ENCODE measurements at regions not wholly inside any gene's neighbourhood (a gene's known extent, or its start where the extent isn't known, plus 50 kb on each side); places are given as distances from the start of the nearest gene placed in this dataset.
A peak's percentile ranks its signal among the peaks of the same experiment; 100 is the strongest.
"Not testable (repeated sequence)": the region's sequence is repeated elsewhere in the genome, so short reads cannot be mapped to it uniquely, and the experiment has no call there.

DNA sequence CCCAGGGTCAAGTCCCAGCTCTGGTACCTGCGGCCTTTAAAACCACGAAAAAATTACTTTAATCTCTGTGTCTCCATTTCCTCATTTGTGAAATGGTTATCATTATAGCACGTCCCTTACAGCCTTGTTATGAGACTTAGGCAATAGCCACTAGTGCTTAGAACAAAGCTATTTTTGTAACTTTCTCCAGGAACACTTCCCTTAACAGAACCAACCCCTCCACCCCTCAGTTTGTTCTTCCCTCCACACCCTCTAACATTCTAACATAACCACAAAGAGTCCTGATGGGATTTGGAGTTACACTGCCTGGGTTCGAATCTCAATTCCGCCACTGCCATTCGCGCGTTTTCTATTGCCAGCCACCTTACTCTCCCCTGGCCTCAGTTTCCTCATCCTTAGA, 2777.4 kb upstream of the TPTE start:
- ATAC-seq; H3K27ac Mint-ChIP-seq; DNase-seq; H3K9me3 ChIP-seq (ENCODE audit: control insufficient read depth, low read length, poor library complexity, severe bottlenecking); H3K36me3 Mint-ChIP-seq (ENCODE audit: low read depth); H3K27me3 Mint-ChIP-seq; H3K4me3 Mint-ChIP-seq; H3K4me1 Mint-ChIP-seq: not testable (repeated sequence)

DNA sequence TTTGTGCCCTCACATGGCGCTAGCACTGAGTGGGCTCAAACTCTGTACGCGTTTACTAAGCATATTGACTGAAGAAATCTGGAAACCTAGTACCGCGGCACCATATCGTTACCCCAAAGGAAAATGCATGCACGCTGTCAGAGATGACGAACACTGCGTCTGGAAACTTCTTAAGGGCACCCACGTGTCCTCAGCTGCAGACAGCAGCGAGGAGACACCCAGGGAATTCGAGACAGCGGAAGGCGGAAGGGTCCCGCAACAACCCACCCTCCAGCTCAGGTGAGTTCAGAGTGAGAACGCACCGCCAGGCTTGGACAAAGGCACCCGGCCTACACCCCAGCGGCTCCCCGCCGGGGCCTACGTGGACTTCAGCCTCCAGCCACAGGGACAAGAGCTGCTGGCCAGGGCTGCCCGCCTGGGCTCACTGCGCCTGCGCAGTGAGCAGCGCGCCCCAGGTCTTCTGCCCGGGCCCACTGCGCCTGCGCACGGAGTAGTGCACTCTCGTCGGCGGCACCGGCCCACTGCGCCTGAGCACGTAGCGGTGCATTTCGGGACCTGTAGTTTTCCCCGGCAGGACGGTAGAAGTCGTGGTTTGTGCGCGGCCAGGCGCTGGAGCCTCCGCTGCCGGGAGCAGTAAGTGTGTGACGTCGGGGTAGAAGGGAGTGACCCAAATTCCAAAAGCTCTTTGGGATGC, 2776.8 kb upstream of the TPTE start:
- not testable (repeated sequence) for H3K4me1 Mint-ChIP-seq; H3K27ac Mint-ChIP-seq; H3K27me3 Mint-ChIP-seq; H3K9me3 ChIP-seq (ENCODE audit: control insufficient read depth, low read length, poor library complexity, severe bottlenecking); H3K36me3 Mint-ChIP-seq (ENCODE audit: low read depth); DNase-seq; H3K4me3 Mint-ChIP-seq
- peak; percentile 98 for ATAC-seq

GRCh38 chr21:7745100-7745450, 2776.3 kb upstream of the TPTE start:
- H3K36me3 Mint-ChIP-seq (ENCODE audit: low read depth); H3K9me3 ChIP-seq (ENCODE audit: control insufficient read depth, low read length, poor library complexity, severe bottlenecking); DNase-seq; H3K4me1 Mint-ChIP-seq; H3K27ac Mint-ChIP-seq; H3K27me3 Mint-ChIP-seq; H3K4me3 Mint-ChIP-seq: not testable (repeated sequence)
- peak; percentile 78 for ATAC-seq

DNA sequence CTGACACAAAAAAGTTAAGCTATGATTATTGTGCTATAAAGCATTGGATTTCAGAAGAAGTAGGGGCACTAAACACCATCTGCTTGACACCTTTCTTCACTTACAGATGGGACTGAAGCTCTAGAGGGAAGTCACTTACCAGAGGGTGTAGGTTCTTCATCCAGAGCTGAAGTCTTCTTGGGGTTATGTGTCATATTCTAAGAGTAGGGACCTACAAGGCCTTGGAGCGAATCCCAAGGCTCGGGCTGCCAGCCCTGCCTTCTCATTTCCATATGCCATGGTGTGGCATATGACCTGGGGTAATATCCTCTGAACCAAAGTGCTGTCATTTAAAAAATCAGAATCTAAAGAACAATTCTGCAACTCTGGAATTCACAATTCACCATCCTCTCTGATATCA, 2773.4 kb upstream of the TPTE start:
- H3K9me3 ChIP-seq (ENCODE audit: control insufficient read depth, low read length, poor library complexity, severe bottlenecking); H3K27me3 Mint-ChIP-seq; H3K4me3 Mint-ChIP-seq; H3K27ac Mint-ChIP-seq; H3K4me1 Mint-ChIP-seq; DNase-seq; H3K36me3 Mint-ChIP-seq (ENCODE audit: low read depth); ATAC-seq: not testable (repeated sequence)

GRCh38 chr21:7752611-7753010, 2768.8 kb upstream of the TPTE start:
- H3K36me3 Mint-ChIP-seq (ENCODE audit: low read depth); H3K4me1 Mint-ChIP-seq; H3K27ac Mint-ChIP-seq; DNase-seq; ATAC-seq; H3K4me3 Mint-ChIP-seq; H3K27me3 Mint-ChIP-seq; H3K9me3 ChIP-seq (ENCODE audit: control insufficient read depth, low read length, poor library complexity, severe bottlenecking): not testable (repeated sequence)

GRCh38 chr21:7753380-7753877, 2768.0 kb upstream of the TPTE start:
- H3K4me3 Mint-ChIP-seq; H3K27ac Mint-ChIP-seq; H3K4me1 Mint-ChIP-seq; H3K9me3 ChIP-seq (ENCODE audit: control insufficient read depth, low read length, poor library complexity, severe bottlenecking); H3K36me3 Mint-ChIP-seq (ENCODE audit: low read depth); H3K27me3 Mint-ChIP-seq; DNase-seq: not testable (repeated sequence)
- peak; percentile 57 for ATAC-seq

DNA sequence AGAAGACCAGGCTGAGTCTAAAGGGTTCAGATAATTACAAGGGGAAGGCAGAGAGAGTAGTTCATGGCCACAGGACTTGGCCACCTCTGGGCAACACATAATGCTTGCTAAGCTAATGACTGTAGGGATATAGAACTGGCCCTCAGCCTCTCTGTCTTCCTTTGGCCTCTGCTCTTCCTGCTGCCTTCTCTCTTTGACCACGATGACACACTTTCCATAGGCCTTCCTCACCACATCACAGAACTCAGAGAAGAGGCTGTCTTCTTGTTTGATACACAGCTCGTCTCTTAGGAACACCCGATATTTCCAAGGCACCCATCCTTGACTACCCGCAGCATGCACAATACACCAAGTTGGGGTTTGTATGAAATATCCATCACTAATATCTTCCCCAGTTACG, 2751.4 kb upstream of the TPTE start:
- not testable (repeated sequence) for H3K9me3 ChIP-seq (ENCODE audit: control insufficient read depth, low read length, poor library complexity, severe bottlenecking); H3K27ac Mint-ChIP-seq; H3K4me1 Mint-ChIP-seq; ATAC-seq; H3K36me3 Mint-ChIP-seq (ENCODE audit: low read depth); H3K4me3 Mint-ChIP-seq; H3K27me3 Mint-ChIP-seq; DNase-seq

DNA sequence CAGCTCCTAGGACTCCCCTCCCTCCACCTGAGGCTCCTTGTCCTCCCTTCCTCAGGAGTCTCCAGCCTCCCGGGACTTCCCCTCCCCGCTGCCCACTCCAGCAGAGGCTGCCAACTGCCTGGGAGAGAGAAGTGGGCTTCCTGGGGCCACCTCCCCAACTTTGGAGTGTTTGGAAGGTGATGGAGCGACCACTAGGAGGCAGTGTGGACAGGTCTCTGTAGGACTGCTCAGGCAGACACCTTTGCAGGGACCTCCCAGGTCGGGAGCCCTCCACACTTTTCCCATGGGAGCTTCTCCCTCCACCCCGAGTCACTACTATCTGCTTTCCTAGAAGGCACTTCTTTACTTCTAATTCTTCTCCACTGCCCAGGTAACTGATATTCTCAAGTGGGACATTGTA, 2747.2 kb upstream of the TPTE start:
- H3K27me3 Mint-ChIP-seq; H3K27ac Mint-ChIP-seq; H3K9me3 ChIP-seq (ENCODE audit: control insufficient read depth, low read length, poor library complexity, severe bottlenecking); H3K4me3 Mint-ChIP-seq; DNase-seq; H3K4me1 Mint-ChIP-seq; ATAC-seq; H3K36me3 Mint-ChIP-seq (ENCODE audit: low read depth): not testable (repeated sequence)

- DNase-seq (peak in 2 of 3 donors; percentile 1 to 8), ATAC-seq (peak; percentile 42)
- peak overlapping the region; percentile 65 for H3K4me3 Mint-ChIP-seq
- H3K27me3 Mint-ChIP-seq; H3K4me1 Mint-ChIP-seq; H3K9me3 ChIP-seq (ENCODE audit: control insufficient read depth, low read length, poor library complexity, severe bottlenecking); H3K36me3 Mint-ChIP-seq (ENCODE audit: low read depth): not testable (repeated sequence)
- H3K27ac Mint-ChIP-seq: peak overlapping the region; percentile 51
Observed at GRCh38 chr21:7775327-7775984, 2745.9 kb upstream of the TPTE start.

DNA sequence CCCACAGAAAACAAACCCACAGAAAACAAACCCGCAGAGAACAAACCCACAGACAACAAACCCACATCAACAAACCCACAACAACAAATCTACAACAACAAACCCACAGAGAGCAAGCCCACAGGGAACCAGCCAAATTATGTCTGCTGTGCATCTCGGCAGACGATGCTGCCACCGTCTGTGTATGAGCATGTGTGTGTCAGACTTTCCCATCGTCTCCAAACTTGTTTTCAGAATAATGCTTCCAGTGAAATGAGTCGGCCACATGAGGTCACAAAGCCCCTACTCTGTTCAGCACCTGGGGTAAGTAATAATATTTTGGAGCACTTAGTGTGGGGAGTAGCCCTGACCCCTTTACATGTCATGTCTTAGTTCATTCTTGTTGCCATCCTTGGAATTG, 2745.3 kb upstream of the TPTE start:
- not testable (repeated sequence) for H3K27me3 Mint-ChIP-seq; H3K9me3 ChIP-seq (ENCODE audit: control insufficient read depth, low read length, poor library complexity, severe bottlenecking); H3K36me3 Mint-ChIP-seq (ENCODE audit: low read depth); H3K4me1 Mint-ChIP-seq; DNase-seq
- peak overlapping the region; percentile 65 for H3K4me3 Mint-ChIP-seq
- H3K27ac Mint-ChIP-seq: peak overlapping the region; percentile 51
- ATAC-seq: peak; percentile 57

DNA sequence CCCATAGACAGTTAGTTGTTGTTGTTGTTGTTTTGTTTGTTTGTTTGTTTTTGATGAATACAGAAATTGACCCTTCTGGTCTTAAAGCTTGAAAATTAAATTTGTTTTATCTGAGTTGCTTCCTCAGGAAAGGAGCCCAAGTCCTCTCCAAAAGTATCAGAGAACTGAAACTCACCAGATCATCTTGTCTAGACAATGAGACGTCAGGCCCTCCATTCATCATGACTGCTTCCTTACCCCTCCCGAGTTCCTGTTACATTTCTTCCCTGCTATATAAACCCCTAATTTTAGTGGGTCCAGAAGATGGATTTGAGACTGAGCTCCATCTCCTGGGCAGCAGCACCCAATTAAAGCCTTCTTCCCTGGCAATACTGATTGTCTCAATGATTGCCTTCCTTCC, 2744.8 kb upstream of the TPTE start:
- not testable (repeated sequence) for H3K4me1 Mint-ChIP-seq; H3K27me3 Mint-ChIP-seq; DNase-seq; H3K9me3 ChIP-seq (ENCODE audit: control insufficient read depth, low read length, poor library complexity, severe bottlenecking); H3K27ac Mint-ChIP-seq; H3K36me3 Mint-ChIP-seq (ENCODE audit: low read depth); H3K4me3 Mint-ChIP-seq; ATAC-seq

GRCh38 chr21:7777289-7777688, 2744.1 kb upstream of the TPTE start:
- not testable (repeated sequence) for H3K4me3 Mint-ChIP-seq; H3K4me1 Mint-ChIP-seq; ATAC-seq; DNase-seq; H3K36me3 Mint-ChIP-seq (ENCODE audit: low read depth); H3K9me3 ChIP-seq (ENCODE audit: control insufficient read depth, low read length, poor library complexity, severe bottlenecking); H3K27me3 Mint-ChIP-seq; H3K27ac Mint-ChIP-seq

- not testable (repeated sequence) for H3K36me3 Mint-ChIP-seq (ENCODE audit: low read depth); H3K27ac Mint-ChIP-seq; H3K9me3 ChIP-seq (ENCODE audit: control insufficient read depth, low read length, poor library complexity, severe bottlenecking); H3K4me1 Mint-ChIP-seq; DNase-seq; H3K4me3 Mint-ChIP-seq; H3K27me3 Mint-ChIP-seq
- peak; percentile 51 for ATAC-seq
Observed at GRCh38 chr21:7787427-7788078, 2733.8 kb upstream of the TPTE start.

GRCh38 chr21:7793797-7794196, 2727.6 kb upstream of the TPTE start:
- not testable (repeated sequence) for H3K27me3 Mint-ChIP-seq; H3K36me3 Mint-ChIP-seq (ENCODE audit: low read depth); H3K4me3 Mint-ChIP-seq; DNase-seq; H3K4me1 Mint-ChIP-seq; ATAC-seq; H3K9me3 ChIP-seq (ENCODE audit: control insufficient read depth, low read length, poor library complexity, severe bottlenecking); H3K27ac Mint-ChIP-seq

All from T-helper 17 cell (primary cell).